Skeletal muscle satellite cell (primary cell): ENCODE measurements at regions not wholly inside any gene's neighbourhood (a gene's known extent, or its start where the extent isn't known, plus 50 kb on each side); places are given as distances from the start of the nearest gene placed in this dataset.

ENCODE experiments used
- H3K27me3 ChIP-seq: 2 replicates; pipeline ENCODE4 v1.7.0; 2013; ENCODE audit warnings: low read length; ENCODE audit not compliant: control insufficient read depth, insufficient read depth
- H3K36me3 ChIP-seq: 2 replicates; pipeline ENCODE4 v1.7.0; 2013; ENCODE audit warnings: mild to moderate bottlenecking, control low read depth, low read length; ENCODE audit not compliant: insufficient read depth
- H3K4me1 ChIP-seq: 2 replicates; pipeline ENCODE4 v1.7.0; 2013; ENCODE audit warnings: low read length; ENCODE audit not compliant: control insufficient read depth, insufficient read depth
- H3K4me2 ChIP-seq: 2 replicates; pipeline ENCODE4 v1.7.0; 2013; ENCODE audit warnings: mild to moderate bottlenecking, low read length
- H3K4me3 ChIP-seq: 2 replicates; pipeline ENCODE4 v1.7.0; 2013; ENCODE audit warnings: low read length
- H3K9ac ChIP-seq: 2 replicates; pipeline ENCODE4 v1.7.0; 2013; ENCODE audit warnings: mild to moderate bottlenecking, low read depth, low read length, moderate library complexity
- H3K9me3 ChIP-seq: replicated peaks from 2 replicates; pipeline ENCODE4 v1.7.0; 2013; ENCODE audit warnings: mild to moderate bottlenecking, control low read depth, low read length

DNA sequence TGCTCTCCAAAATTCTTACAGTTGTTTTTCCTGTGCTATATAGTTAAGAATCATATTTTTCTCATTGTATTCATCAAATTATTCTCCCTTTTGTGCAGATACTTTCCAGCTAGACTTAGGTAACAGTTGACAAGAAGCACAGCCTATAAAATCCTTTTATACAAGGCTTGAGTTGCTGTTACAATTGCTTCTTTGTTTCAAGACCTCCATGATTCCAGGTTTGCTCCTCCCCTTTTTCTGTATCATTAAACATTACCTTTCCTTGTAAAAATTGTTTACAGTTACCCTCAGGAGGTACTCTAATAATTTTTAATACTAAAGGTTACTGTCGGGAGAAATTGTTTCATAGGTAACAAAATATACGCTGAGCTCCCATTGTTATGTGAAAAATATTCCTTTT lies 192.3 kb upstream of the GRID2 start:
- no peaks in the 10 kb centered on the region for H3K36me3 ChIP-seq
- no peaks in the 10 kb centered on the region for H3K9me3 ChIP-seq
- H3K4me3 ChIP-seq: no peak overlapping the region
- no peaks in the 10 kb centered on the region for H3K27me3 ChIP-seq
- no peak overlapping the region for H3K9ac ChIP-seq
- no peaks in the 10 kb centered on the region for H3K4me1 ChIP-seq
- no peak overlapping the region for H3K4me2 ChIP-seq

GRCh38 chr4:92112805-92113204 lies 191.0 kb upstream of the GRID2 start:
- no peaks in the 10 kb centered on the region for H3K36me3 ChIP-seq
- no peak overlapping the region for H3K4me2 ChIP-seq

DNA sequence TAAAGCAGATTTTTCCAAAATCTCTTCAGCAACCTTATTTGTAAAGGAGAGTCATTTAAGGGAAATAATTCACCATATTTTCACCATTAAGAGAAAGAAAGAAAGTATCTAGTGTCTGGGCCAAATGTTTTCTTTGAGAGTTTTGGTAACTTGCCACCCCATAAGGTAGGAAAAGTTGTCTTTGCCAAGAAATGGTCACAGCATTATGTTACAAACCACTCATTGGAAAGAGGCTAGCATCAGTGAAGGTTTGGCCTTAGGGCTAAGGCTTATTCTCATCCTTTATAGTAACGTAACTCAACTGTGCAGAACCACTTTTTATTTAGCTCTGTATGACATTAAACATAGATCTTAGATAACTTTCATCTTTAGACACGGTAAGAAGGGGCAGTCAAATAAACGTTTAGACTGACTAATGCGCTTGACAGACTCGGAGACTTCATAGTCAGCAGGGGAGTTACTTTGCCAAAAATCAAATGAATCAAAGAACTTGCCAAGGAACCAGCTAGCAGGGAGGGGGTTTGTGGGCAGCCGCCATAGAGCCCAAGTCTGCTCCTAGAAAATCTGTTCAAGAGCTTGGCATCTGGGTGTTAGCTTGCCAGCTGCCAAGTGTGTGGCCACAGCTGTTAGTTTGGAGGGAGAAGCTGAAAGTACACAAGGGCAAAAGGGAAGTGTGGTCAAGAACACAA lies 182.8 kb upstream of the GRID2 start:
- Histone ChIP-seq H3K4me1 (no peaks in the 10 kb centered on the region), H3K36me3 (no peaks in the 10 kb centered on the region), H3K9ac (no peak overlapping the region), H3K9me3 (no peaks in the 10 kb centered on the region), H3K4me3 (no peak overlapping the region), H3K4me2 (no peak overlapping the region), H3K27me3 (no peaks in the 10 kb centered on the region)

More at GRCh38 chr4:92112805-92113204, 191.0 kb upstream of the GRID2 start:
- Histone ChIP-seq H3K4me1 (no peaks in the 10 kb centered on the region), H3K27me3 (no peaks in the 10 kb centered on the region), H3K9ac (no peak overlapping the region), H3K9me3 (no peaks in the 10 kb centered on the region), H3K4me3 (no peak overlapping the region)

GRCh38 chr4:92122911-92123310 lies 180.9 kb upstream of the GRID2 start:
- no peaks in the 10 kb centered on the region for H3K9me3 ChIP-seq
- no peak overlapping the region for H3K4me2 ChIP-seq
- no peaks in the 10 kb centered on the region for H3K4me1 ChIP-seq
- no peaks in the 10 kb centered on the region for H3K36me3 ChIP-seq
- H3K9ac ChIP-seq: no peak overlapping the region
- H3K4me3 ChIP-seq: no peak overlapping the region
- H3K27me3 ChIP-seq: no peaks in the 10 kb centered on the region

DNA sequence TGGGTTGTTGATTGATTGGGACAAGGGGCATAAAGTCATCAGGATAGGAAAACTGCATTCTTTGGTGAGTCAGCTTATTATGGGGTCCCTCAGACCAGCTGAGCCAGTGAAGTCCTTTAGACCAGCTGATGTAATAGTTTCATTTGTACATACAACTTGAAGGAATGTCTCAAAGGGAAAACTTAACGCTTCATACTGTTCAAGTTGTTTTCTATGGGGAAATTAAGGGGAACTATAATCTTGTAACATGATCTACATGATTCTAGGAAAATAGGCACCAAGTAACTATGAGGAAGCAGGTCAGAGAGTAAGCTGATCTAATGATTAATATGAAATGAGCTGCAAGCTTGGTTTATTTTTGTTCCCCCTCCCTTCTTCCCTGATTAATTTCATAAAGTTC lies 175.1 kb upstream of the GRID2 start:
- Histone ChIP-seq H3K9me3 (peaks cover 4% of the 10 kb centered on the region), H3K4me2 (no peak overlapping the region), H3K9ac (no peak overlapping the region), H3K4me1 (no peaks in the 10 kb centered on the region), H3K27me3 (no peaks in the 10 kb centered on the region), H3K36me3 (no peaks in the 10 kb centered on the region), H3K4me3 (no peak overlapping the region)

DNA sequence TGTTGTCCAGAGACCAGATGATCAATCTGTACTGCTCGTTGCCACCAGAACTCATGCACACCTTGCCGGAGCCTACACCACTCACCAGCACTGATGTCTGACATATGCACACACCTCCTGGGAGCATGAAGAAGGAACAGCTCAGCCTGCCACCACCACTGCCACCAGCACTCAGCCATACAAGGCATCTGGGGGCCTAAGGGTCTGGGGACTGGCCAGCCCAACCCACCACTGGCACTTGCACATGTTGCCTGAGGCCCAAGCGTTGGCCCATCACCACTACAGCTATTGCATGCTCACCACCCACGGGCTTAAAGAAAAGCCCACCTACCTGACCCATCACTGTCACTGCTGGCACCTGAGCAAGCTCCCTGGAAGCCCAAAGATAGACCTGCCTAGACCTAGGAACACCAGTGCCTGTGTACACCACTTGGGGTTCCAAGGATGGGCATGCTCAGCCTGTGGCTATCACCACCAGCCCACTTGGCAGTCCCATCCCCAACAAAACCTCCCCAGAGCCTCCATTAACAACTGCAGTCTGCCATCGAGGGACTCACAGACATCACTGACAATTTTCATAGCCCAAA lies 174.3 kb upstream of the GRID2 start:
- Histone ChIP-seq H3K9ac (no peak overlapping the region), H3K36me3 (no peaks in the 10 kb centered on the region), H3K4me2 (no peak overlapping the region), H3K9me3 (peaks cover 4% of the 10 kb centered on the region), H3K27me3 (no peaks in the 10 kb centered on the region), H3K4me1 (no peaks in the 10 kb centered on the region), H3K4me3 (no peak overlapping the region)

DNA sequence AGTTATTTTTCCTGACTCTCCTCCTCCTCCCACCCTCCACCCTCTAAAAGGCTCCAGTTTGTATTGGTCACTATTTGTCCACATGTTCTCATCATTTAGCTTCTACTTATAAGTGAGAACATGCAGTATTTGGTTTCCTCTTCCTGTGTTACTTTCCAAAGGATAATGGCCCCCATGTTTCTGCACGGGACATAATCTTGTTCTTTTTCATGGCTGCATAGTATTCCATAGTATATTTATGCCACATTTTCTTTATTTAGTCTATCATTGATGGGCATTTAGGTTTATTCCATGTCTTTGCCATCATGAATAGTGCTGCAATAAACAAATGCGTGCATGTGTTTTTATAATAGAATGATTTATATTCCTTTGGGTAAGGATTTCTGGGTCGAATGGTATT lies 167.3 kb upstream of the GRID2 start:
- Histone ChIP-seq H3K36me3 (no peaks in the 10 kb centered on the region), H3K4me3 (no peak overlapping the region), H3K4me2 (no peak overlapping the region), H3K27me3 (no peaks in the 10 kb centered on the region), H3K9me3 (no peaks in the 10 kb centered on the region), H3K4me1 (no peaks in the 10 kb centered on the region), H3K9ac (no peak overlapping the region)

DNA sequence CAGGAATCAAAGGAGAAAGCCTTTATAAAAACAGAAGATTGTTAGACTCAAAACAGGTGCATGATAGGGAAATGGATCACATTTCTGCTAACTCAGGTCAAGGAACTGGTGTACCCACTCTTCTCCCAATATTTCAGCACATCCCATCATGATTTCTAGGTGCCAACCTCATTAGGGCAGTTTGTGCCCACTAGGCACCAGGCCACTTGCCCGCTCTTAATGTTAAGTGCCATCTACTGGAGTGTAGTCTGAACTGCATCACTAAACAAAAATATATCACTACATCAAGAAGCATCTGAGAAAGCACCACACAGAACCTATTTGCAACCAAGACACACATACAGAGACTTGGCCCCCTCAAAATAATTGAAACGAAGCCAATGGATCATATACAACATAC lies 140.4 kb upstream of the GRID2 start:
- H3K9ac ChIP-seq: no peak overlapping the region
- no peak overlapping the region for H3K4me2 ChIP-seq
- H3K27me3 ChIP-seq: no peaks in the 10 kb centered on the region
- no peak overlapping the region for H3K4me3 ChIP-seq
- no peaks in the 10 kb centered on the region for H3K9me3 ChIP-seq
- H3K36me3 ChIP-seq: no peaks in the 10 kb centered on the region
- no peaks in the 10 kb centered on the region for H3K4me1 ChIP-seq

GRCh38 chr4:92170340-92170739 lies 133.4 kb upstream of the GRID2 start:
- Histone ChIP-seq H3K4me2 (no peak overlapping the region), H3K36me3 (no peaks in the 10 kb centered on the region), H3K4me3 (no peak overlapping the region), H3K4me1 (no peaks in the 10 kb centered on the region), H3K27me3 (peaks cover 5% of the 10 kb centered on the region), H3K9me3 (no peaks in the 10 kb centered on the region), H3K9ac (no peak overlapping the region)

GRCh38 chr4:92172203-92172602 lies 131.6 kb upstream of the GRID2 start:
- no peak overlapping the region for H3K4me3 ChIP-seq

GRCh38 chr4:92175250-92175649 lies 128.5 kb upstream of the GRID2 start:
- no peak overlapping the region for H3K9ac ChIP-seq
- H3K4me3 ChIP-seq: no peak overlapping the region
- no peaks in the 10 kb centered on the region for H3K9me3 ChIP-seq
- H3K4me1 ChIP-seq: no peaks in the 10 kb centered on the region
- H3K27me3 ChIP-seq: peaks cover 5% of the 10 kb centered on the region
- H3K4me2 ChIP-seq: no peak overlapping the region
- no peaks in the 10 kb centered on the region for H3K36me3 ChIP-seq

More at GRCh38 chr4:92172203-92172602, 131.6 kb upstream of the GRID2 start:
- Histone ChIP-seq H3K36me3 (no peaks in the 10 kb centered on the region), H3K9ac (no peak overlapping the region), H3K4me2 (no peak overlapping the region), H3K4me1 (no peaks in the 10 kb centered on the region), H3K27me3 (peaks cover 5% of the 10 kb centered on the region), H3K9me3 (no peaks in the 10 kb centered on the region)
